Posterior vena cava (tissue), 2 donors: ENCODE measurements at regions not wholly inside any gene's neighbourhood (a gene's known extent, or its start where the extent isn't known, plus 50 kb on each side); places are given as distances from the start of the nearest gene placed in this dataset.

ENCODE experiments used
- DNase-seq: peaks from one replicate; pipeline ENCODE4 v3.0.0-alpha.2; 2020; ENCODE audit warnings: low spot score
- intact Hi-C, 2 donors: fragments of 100-400 bp; cut with DNase I; formaldehyde crosslinking; loops; one replicate each; pipeline versions ENCODE4 v1.14.1 to v1.14.2; 2022 to 2023
- donor health status: DM: yes; HTN: yes; CAD: no.
- donor health status: DM: yes; HTN: yes; CAD: no.

GRCh38 chr18:22639561-22639960 lies 221.8 kb upstream of the CTAGE1 start:
- intact Hi-C loops: no loop called here
- DNase-seq: no peak

GRCh38 chr18:22640281-22640842 lies 222.6 kb upstream of the CTAGE1 start:
- no peak for DNase-seq
- intact Hi-C loops: no loop called here

GRCh38 chr18:22641958-22642357 lies 224.2 kb upstream of the CTAGE1 start:
- intact Hi-C loops: no loop called here
- no peak for DNase-seq

- DNase-seq: no peak
- intact Hi-C loops: no loop called here
Observed at GRCh38 chr18:22643731-22644130, 226.0 kb upstream of the CTAGE1 start.

GRCh38 chr18:22650247-22650646 lies 232.5 kb upstream of the CTAGE1 start:
- intact Hi-C loops: no loop called here
- no peak for DNase-seq

GRCh38 chr18:22657619-22658018 lies 239.9 kb upstream of the CTAGE1 start:
- intact Hi-C loops: no loop called here
- no peak for DNase-seq

GRCh38 chr18:22658318-22658717 lies 240.6 kb upstream of the CTAGE1 start:
- no peak for DNase-seq
- intact Hi-C loops: no loop called here

GRCh38 chr18:22663378-22663777 lies 245.7 kb upstream of the CTAGE1 start:
- DNase-seq: no peak
- intact Hi-C loops: no loop called here

GRCh38 chr18:22666411-22666940 lies 248.8 kb upstream of the CTAGE1 start:
- intact Hi-C loops: no loop called here
- DNase-seq: no peak

- no peak for DNase-seq
- intact Hi-C loops: no loop called here
Observed at GRCh38 chr18:22667156-22667555, 249.4 kb upstream of the CTAGE1 start.

- DNase-seq: no peak
- intact Hi-C loops: no loop called here
Observed at GRCh38 chr18:22667616-22668422, 250.1 kb upstream of the CTAGE1 start.

- no peak for DNase-seq
- intact Hi-C loops: no loop called here
Observed at GRCh38 chr18:22668496-22668895, 250.8 kb upstream of the CTAGE1 start.

GRCh38 chr18:22670914-22671313 lies 253.2 kb upstream of the CTAGE1 start:
- no peak for DNase-seq
- intact Hi-C loops: no loop called here

GRCh38 chr18:22673182-22673862 lies 255.6 kb upstream of the CTAGE1 start:
- intact Hi-C loops: no loop called here

GRCh38 chr18:22674272-22674671 lies 256.6 kb upstream of the CTAGE1 start:
- intact Hi-C loops: no loop called here
- DNase-seq: no peak

More at GRCh38 chr18:22673182-22673862, 255.6 kb upstream of the CTAGE1 start:
- DNase-seq: no peak

GRCh38 chr18:22675006-22675405 lies 257.3 kb upstream of the CTAGE1 start:
- intact Hi-C loops: loop anchor here in 1 of 2 donors (5.0 kb wide), 1 partner anchor 1338 kb away; no protein-coding TSS in a partner anchor
- no peak for DNase-seq

- intact Hi-C loops: loop anchor here in 1 of 2 donors (5.0 kb wide), 1 partner anchor 1339 kb away; no protein-coding TSS in a partner anchor
- DNase-seq: no peak
Observed at GRCh38 chr18:22676423-22676822, 256.7 kb upstream of the RBBP8 start.

- intact Hi-C loops: loop anchor here in 1 of 2 donors (5.0 kb wide), 1 partner anchor 1341 kb away; no protein-coding TSS in a partner anchor
- no peak for DNase-seq
Observed at GRCh38 chr18:22678486-22678885, 254.6 kb upstream of the RBBP8 start.

- intact Hi-C loops: loop anchor here in 1 of 2 donors (5.0 kb wide), 1 partner anchor 1556 kb away; no protein-coding TSS in a partner anchor
Observed at GRCh38 chr18:22680944-22681343, 252.2 kb upstream of the RBBP8 start.

GRCh38 chr18:22681908-22682307 lies 251.2 kb upstream of the RBBP8 start:
- intact Hi-C loops: loop anchor here in 1 of 2 donors (5.0 kb wide), 1 partner anchor 1555 kb away; no protein-coding TSS in a partner anchor
- DNase-seq: no peak

More at GRCh38 chr18:22680944-22681343, 252.2 kb upstream of the RBBP8 start:
- no peak for DNase-seq
